HL-60/S4 (cell line): ENCODE measurements at regions not wholly inside any gene's neighbourhood (a gene's known extent, or its start where the extent isn't known, plus 50 kb on each side); places are given as distances from the start of the nearest gene placed in this dataset.

Source experiments
- in situ Hi-C: fragments of 300-500 bp; cut with MboI; formaldehyde crosslinking; loops from 2 replicates; pipeline ENCODE4 v1.14.3; 2022; ENCODE audit warnings: low sequenced_read_pairs

- in situ Hi-C loops: no loop called here
These were observed 886.4 kb upstream of the CDH2 start for GRCh38 chr18:29063346-29063745.

DNA sequence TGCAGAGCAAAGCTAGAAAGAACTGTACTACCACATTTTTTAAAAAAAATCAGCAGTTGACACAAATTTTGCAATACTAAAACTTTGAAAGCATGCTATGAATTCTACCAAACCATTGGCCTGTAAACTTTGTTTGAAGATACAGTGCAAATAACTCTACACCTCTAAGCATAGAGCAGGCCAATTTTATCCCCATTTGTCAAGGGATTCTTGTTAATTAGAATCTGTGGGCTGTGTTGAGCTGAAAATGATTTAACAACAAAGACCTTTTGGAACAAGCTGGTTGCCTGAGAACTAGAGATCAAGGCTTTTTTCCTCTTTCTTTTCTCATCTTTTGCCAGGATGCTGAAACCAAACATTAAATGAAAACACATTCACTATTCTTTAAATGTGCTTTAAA, 886.0 kb upstream of the CDH2 start:
- in situ Hi-C loops: no loop called here

DNA sequence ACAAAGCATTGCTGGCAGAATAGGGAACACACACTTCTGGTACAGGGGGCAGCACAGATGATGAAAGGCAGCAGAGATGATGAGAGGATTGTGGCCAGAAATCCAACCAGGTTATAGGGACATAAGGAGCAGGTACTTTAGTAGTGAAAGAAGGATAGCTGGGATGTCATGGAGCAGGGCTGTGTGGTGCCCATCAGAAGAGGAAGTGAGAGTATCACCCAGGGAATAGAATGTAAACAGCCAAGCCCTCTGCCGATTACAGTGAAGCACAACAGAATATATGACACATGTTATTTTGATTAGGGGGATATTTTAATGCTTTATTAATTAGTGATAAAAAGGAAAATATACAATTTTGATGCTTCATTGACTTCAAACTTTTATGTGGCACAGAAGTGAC, 883.4 kb upstream of the CDH2 start:
- in situ Hi-C loops: no loop called here

GRCh38 chr18:29057703-29058102, 880.8 kb upstream of the CDH2 start:
- in situ Hi-C loops: no loop called here

DNA sequence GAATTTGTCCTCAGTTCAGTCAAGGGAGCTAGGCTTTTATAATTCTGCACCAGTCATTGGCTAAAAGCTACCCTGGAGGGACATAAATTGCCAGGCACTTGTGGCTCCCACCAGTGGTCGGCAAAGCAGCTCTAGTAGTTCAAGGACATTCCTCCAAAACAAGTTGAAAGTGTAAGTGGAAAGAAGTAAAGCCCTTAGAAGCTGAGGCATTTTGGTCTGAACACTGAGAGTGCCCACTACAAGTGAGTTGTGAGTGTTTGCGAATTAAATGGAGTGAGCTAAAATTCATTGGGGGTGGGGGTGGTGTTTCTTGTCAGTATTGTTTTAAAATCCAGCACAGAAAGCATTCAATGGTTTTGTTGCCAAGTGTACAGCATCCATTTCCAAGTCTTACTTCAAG, 879.9 kb upstream of the CDH2 start:
- in situ Hi-C loops: no loop called here

DNA sequence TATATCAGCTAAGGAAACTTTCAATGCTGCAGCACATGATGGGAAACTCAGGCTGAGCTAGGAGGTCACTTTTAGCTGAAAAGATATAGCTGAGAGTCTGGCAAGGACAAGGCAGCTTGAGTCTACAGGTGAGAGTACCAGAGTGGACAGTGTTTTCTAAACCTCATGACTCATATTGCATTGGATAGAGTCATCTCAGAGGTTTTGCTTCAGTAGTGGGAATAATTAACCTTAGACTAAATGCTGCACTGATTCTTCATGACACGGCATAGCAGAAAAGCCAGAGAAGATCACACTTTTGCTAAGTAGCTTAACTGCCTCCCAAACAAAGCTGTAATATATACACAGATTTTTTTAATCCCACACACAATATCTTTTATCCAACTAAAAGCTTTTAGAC, 865.0 kb upstream of the CDH2 start:
- in situ Hi-C loops: no loop called here

- in situ Hi-C loops: no loop called here
These were observed 857.4 kb upstream of the CDH2 start for GRCh38 chr18:29034113-29034856.

- in situ Hi-C loops: no loop called here
These were observed 851.6 kb upstream of the CDH2 start for GRCh38 chr18:29028560-29028959.

GRCh38 chr18:29018976-29019375, 842.0 kb upstream of the CDH2 start:
- in situ Hi-C loops: no loop called here

DNA sequence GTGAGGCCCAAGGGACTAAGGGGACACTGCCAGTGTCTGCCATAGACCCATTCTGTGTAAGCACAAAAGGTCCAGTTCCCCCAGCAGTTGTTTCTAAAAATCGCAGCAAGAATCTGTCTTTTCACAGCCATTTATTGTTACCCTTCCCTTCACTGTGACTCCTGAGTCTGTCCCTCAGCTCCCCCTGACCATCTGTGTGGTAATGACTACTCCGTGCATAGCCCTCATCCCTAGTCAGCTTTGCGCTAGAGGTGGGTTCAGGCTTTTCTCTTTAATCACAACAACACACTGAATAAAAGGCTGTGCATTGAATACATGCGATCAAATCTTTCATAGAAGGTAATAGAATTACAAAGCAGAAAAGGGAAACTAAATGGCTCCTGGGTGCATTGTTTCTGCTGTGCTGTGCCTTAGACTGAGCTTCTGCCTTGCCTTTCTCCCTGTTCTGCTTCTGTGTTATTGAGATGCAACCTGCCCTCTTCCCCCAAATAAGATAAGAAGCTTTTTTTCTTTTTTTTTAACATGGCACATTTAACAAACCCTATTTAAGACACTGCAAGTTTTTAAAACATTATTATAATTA, 836.0 kb upstream of the CDH2 start:
- in situ Hi-C loops: no loop called here

GRCh38 chr18:29012364-29012763, 835.4 kb upstream of the CDH2 start:
- in situ Hi-C loops: no loop called here

DNA sequence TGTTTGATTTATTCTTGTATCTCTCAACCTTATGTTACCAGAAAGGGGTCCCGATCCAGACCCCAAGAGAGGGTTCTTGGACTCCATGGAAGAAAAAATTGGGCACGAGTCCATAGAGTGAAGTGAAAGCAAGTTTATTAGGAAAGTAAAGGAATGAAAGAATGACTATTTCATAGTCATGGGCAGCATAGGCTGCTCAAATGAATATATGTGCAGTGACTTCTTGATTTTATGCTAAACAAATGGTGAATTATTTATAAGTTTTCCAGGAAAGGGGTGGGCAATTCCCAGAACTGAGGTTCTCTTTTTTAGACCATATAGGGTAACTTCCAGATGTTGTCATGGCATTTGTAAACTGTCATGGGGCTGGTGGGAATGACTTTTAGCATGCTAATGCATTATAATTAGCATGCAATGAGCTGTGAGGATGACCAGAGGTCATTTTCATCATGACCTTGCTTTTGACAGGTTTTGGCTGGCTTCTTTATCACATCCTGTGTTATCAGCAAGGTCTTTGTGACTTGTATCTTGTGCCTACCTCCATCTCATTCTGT, 832.4 kb upstream of the CDH2 start:
- in situ Hi-C loops: no loop called here

GRCh38 chr18:29008809-29009208, 831.9 kb upstream of the CDH2 start:
- in situ Hi-C loops: no loop called here

DNA sequence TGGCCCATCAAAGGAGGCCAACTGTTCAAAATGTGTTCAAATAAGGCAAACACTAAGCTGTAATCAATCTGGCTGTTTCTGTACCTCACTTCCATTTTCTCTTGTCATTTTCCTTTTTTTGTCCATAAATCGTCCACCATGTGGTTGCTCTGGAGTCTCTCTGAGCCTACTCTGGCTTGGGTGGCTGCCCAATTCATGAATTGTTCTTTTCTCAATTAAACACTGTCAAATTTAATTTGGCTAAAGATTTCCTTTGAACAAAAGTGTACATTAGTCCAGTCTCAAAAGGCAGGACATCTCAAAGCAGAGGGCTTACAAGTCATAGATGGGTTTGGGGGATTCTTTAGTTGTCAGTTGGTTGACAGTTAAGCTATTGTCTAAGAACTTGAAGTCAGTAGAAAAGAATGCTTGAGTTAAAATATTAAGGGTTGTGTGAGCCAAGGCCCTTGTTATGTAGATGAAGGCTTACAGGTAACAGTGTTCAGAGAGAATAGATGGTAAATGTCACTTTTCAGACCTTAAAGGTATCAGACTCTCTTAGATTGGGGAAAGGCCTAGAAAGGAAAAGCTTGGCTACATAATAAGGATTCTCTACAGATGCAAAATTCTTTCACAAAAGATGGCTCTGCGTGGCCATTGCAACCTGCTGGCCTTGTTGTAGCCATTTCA, 831.2 kb upstream of the CDH2 start:
- in situ Hi-C loops: no loop called here

DNA sequence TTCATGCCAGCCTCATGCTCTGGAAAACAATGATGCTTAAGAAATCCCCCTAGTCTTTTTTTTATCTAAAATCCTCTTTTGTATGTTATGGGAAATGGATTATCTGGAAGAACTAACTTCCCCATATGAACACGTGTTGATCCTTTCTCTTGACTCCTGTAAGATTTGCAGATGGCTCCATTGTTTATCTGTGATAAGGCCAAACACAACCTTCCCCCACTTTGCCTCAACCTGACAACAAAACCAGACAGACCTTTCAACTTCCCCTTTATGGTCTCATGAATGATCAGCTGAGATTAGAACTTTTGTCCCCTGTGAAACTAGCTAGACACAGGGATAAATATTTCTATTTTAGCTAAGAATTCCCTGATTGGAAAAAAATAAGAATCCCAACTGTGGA, 828.0 kb upstream of the CDH2 start:
- in situ Hi-C loops: no loop called here

GRCh38 chr18:29003194-29003593, 826.3 kb upstream of the CDH2 start:
- in situ Hi-C loops: no loop called here

DNA sequence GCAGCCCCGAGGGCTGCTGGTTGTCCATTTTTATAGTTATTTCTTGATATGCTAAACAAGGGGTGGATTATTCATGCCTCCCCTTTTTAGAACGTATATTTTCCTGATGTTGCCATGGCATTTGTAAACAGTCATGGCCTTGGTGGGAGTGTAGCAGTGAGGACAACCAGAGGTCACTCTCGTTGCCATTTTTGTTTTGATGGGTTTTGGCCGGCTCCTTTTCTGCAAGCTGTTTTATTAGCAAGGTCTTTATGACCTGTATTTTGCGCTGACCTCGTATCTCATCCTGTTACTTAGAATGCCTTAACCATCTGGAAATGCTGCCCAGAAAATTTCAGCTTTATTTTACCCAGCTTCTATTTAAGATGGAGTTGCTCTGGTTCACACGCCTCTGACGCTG, 825.8 kb upstream of the CDH2 start:
- in situ Hi-C loops: no loop called here

- in situ Hi-C loops: no loop called here
These were observed 822.8 kb upstream of the CDH2 start for GRCh38 chr18:28999726-29000125.

GRCh38 chr18:28995319-28995718, 818.4 kb upstream of the CDH2 start:
- in situ Hi-C loops: no loop called here

DNA sequence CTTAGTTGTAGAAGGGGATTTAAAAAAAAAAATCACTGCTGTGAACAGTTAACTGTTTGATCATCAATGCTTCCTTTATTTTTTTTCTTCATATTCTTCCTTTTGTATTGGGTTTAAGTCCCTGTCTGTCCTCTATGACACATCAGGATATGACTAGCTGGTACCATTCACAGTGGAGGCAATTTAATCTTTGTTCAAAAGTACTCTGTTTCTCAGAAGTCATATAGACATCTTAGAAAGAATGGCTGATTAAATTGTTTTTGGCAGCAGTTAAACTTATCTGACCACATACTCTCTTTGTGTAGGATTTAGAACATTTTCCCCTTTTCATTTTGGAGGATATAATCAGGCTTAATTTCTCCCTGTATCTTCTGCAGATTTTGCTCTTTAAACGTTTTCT, 807.8 kb upstream of the CDH2 start:
- in situ Hi-C loops: no loop called here

- in situ Hi-C loops: no loop called here
These were observed 797.6 kb upstream of the CDH2 start for GRCh38 chr18:28974504-28974903.

DNA sequence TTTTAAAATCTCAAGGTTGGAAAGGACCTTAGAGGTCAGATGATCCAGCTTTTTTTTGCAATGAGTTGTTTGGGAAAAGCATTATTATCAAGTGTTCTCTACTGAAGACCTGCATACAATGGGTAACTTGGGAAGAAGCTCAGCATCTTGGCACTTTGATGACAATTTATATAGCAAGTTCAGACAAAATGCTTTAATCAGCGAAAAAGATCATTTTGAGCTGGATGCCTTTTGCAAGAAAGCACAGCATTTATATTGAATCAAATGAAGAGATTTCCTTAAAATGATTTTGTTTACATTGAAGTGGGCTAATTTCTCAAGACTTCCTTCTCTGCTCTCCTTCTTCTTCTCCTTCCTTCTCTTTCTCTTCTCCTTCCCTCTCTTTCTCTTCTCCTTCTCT, 796.4 kb upstream of the CDH2 start:
- in situ Hi-C loops: no loop called here
